Astrocyte (in vitro differentiated cells and primary cell): ENCODE measurements at regions not wholly inside any gene's neighbourhood (a gene's known extent, or its start where the extent isn't known, plus 50 kb on each side); places are given as distances from the start of the nearest gene placed in this dataset.

Experiments used
- DNase-seq: peaks from one replicate; pipeline ENCODE4 v3.0.0-alpha.2; 2010; ENCODE audit warnings: low read depth
- FAIRE-seq: peaks from 2 replicates; lab custom pipeline; 2011; peaks lifted over from hg19 to GRCh38; lab: Jason Lieb, UNC
- H2AFZ ChIP-seq: 2 replicates; pipeline ENCODE4 v1.6.0; 2012; ENCODE audit warnings: low read depth, low read length, inconsistent platforms
- H3K27ac ChIP-seq: 2 replicates; pipeline ENCODE4 v1.5.1; 2011; ENCODE audit warnings: low read depth, low read length, inconsistent platforms
- H3K27me3 ChIP-seq: 2 replicates; pipeline ENCODE4 v1.6.0; 2011; ENCODE audit warnings: low read length, inconsistent platforms; ENCODE audit not compliant: insufficient read depth
- H3K36me3 ChIP-seq: 2 replicates; pipeline ENCODE4 v1.5.1; 2011; ENCODE audit warnings: low read length, inconsistent platforms; ENCODE audit not compliant: insufficient read depth
- H3K4me1 ChIP-seq: 2 replicates; pipeline ENCODE4 v1.5.1; 2011; ENCODE audit warnings: low read length, inconsistent platforms; ENCODE audit not compliant: insufficient read depth
- H3K4me2 ChIP-seq: 2 replicates; pipeline ENCODE4 v1.6.0; 2012; ENCODE audit warnings: low read length, inconsistent platforms
- H3K4me3 ChIP-seq: 2 replicates; pipeline ENCODE4 v1.5.1; 2011; ENCODE audit warnings: low read depth, mild to moderate bottlenecking, low read length, inconsistent platforms; ENCODE audit not compliant: insufficient read depth
- H3K79me2 ChIP-seq: 2 replicates; pipeline ENCODE4 v1.6.0; 2012; ENCODE audit warnings: mild to moderate bottlenecking, low read length, inconsistent platforms; ENCODE audit not compliant: insufficient read depth
- H3K9ac ChIP-seq: 2 replicates; pipeline ENCODE4 v1.6.0; 2012; ENCODE audit warnings: mild to moderate bottlenecking, low read length, inconsistent platforms
- H3K9me3 ChIP-seq: 2 replicates; pipeline ENCODE4 v1.5.1; 2012; ENCODE audit warnings: low read depth, mild to moderate bottlenecking, low read length, inconsistent platforms; ENCODE audit not compliant: insufficient read depth
- H4K20me1 ChIP-seq: 2 replicates; pipeline ENCODE4 v1.6.0; 2012; ENCODE audit warnings: low read length, inconsistent platforms; ENCODE audit not compliant: insufficient read depth
- H3K27ac Mint-ChIP-seq: one replicate; pipeline ENCODE4 v1.8.0; 2021; ENCODE audit warnings: mild to moderate bottlenecking, mixed read lengths; ENCODE audit not compliant: unreplicated experiment
- H3K27me3 Mint-ChIP-seq: one replicate; pipeline ENCODE4 v1.8.0; 2021; ENCODE audit warnings: low read depth, mixed read lengths; ENCODE audit not compliant: unreplicated experiment
- H3K36me3 Mint-ChIP-seq: one replicate; pipeline ENCODE4 v1.8.0; 2021; ENCODE audit warnings: low read depth, mixed read lengths; ENCODE audit not compliant: unreplicated experiment
- H3K4me1 Mint-ChIP-seq: one replicate; pipeline ENCODE4 v1.8.0; 2021; ENCODE audit warnings: low read depth, mixed read lengths; ENCODE audit not compliant: unreplicated experiment
- H3K4me3 Mint-ChIP-seq: one replicate; pipeline ENCODE4 v1.8.0; 2021; ENCODE audit warnings: mild to moderate bottlenecking, moderate library complexity, mixed read lengths; ENCODE audit not compliant: unreplicated experiment
- H3K9me3 Mint-ChIP-seq: one replicate; pipeline ENCODE4 v1.8.0; 2021; ENCODE audit warnings: mild to moderate bottlenecking, mixed read lengths; ENCODE audit not compliant: unreplicated experiment
- EZH2 ChIP-seq: IDR thresholded peaks from 2 replicates; pipeline ENCODE4 v1.6.1; 2012; ENCODE audit warnings: mild to moderate bottlenecking, low read length, inconsistent platforms; ENCODE audit not compliant: insufficient read depth
- TF ChIP-seq, protein P1 (sequence below): IDR thresholded peaks from 2 replicates; pipeline ENCODE4 v1.5.1; 2011; ENCODE audit warnings: low read depth, mild to moderate bottlenecking, inconsistent platforms, low read length, moderate library complexity; ENCODE audit not compliant: insufficient read depth

DNA sequence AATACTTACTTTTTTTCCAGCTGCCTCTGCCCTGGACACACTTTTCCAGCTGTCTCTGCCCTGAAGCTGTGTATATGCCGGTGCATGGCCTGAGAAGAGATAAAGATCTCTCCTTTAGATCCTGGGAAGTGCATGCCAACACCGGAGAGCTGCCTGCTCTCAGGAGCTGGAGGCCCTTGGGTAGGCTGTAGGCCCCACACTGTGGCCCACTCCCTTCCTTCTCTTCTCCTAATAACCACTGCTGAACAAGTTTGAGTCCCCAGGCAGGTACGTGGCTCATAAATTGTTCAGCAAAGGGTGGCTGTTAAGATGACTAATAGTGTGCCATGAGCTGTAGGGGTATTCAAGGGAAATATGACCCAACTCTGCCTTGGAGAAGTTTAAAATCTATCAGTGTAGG is 102.5 kb downstream of the CD24 start:
- TF ChIP-seq, protein P1, sequence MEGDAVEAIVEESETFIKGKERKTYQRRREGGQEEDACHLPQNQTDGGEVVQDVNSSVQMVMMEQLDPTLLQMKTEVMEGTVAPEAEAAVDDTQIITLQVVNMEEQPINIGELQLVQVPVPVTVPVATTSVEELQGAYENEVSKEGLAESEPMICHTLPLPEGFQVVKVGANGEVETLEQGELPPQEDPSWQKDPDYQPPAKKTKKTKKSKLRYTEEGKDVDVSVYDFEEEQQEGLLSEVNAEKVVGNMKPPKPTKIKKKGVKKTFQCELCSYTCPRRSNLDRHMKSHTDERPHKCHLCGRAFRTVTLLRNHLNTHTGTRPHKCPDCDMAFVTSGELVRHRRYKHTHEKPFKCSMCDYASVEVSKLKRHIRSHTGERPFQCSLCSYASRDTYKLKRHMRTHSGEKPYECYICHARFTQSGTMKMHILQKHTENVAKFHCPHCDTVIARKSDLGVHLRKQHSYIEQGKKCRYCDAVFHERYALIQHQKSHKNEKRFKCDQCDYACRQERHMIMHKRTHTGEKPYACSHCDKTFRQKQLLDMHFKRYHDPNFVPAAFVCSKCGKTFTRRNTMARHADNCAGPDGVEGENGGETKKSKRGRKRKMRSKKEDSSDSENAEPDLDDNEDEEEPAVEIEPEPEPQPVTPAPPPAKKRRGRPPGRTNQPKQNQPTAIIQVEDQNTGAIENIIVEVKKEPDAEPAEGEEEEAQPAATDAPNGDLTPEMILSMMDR: no peak
- no peak for TF ChIP-seq EZH2
- Histone ChIP-seq H4K20me1 (no peaks in the 10 kb centered on the region), H3K4me3 (no peak overlapping the region), H3K27ac (no peak overlapping the region), H3K4me2 (no peak overlapping the region), H3K36me3 (no peaks in the 10 kb centered on the region), H3K9me3 (peaks cover 7% of the 10 kb centered on the region), H3K27me3 (no peaks in the 10 kb centered on the region), H3K79me2 (no peaks in the 10 kb centered on the region), H2AFZ (no peak overlapping the region), H3K4me1 (peaks cover 9% of the 10 kb centered on the region), H3K9ac (no peak overlapping the region)
- DNase-seq (no peak), FAIRE-seq (no peak)
- no peak overlapping the region for H3K27ac Mint-ChIP-seq
- H3K4me3 Mint-ChIP-seq: no peak overlapping the region
- H3K27me3 Mint-ChIP-seq: peaks cover 4% of the 10 kb centered on the region
- H3K36me3 Mint-ChIP-seq: peaks cover 2% of the 10 kb centered on the region
- peaks cover 28% of the 10 kb centered on the region for H3K4me1 Mint-ChIP-seq
- H3K9me3 Mint-ChIP-seq: peaks cover 17% of the 10 kb centered on the region

DNA sequence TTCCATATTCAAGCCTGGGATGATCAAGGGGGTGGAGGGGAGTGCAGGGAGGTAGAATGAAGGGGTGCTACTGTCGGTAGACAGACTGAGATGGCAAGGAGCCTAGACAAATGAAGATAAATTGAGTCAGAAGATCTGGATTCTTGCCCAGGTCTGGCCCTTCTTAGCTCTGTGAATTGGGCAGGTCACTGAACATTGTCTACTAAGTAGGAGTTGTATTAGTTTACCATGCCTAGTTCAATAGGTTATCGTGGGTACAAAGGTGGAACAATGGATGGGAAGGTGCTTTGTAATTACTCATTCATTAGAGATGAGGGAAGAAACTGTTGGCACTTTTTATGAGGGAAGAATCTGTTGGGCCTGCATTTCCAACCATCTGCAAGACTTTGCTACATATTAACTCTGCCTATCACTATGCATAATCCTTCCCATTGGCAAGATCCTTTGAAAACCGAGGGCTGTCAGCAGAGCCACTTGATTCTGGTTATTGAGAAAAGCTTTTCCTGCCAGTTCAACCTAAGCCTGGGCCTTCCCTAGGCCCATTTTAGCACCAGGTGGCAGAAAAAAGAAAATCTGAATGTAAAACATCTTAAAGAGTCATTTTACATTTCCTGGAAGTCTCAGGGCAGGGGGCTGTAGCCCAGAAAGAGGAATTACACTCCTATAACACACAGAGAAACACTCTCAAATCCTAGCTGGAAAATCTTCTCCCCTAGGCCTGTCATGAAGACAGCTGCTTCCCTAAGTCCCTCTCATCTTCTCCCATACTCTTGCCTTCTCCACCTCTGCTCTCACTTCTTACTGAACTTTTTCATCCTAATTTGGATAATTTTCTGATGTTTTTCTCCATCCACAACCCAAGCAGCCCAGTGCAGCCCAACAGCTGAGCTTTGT is 103.5 kb downstream of the CD24 start:
- no peaks in the 10 kb centered on the region for H3K27me3 ChIP-seq
- TF ChIP-seq EZH2: no peak
- TF ChIP-seq, protein P1: no peak
- H3K9ac ChIP-seq: no peak overlapping the region
- Mint-ChIP-seq H3K4me3 (no peak overlapping the region), H3K9me3 (peaks cover 19% of the 10 kb centered on the region), H3K36me3 (peaks cover 2% of the 10 kb centered on the region), H3K27ac (peak overlapping the region; percentile 63), H3K4me1 (peaks cover 28% of the 10 kb centered on the region), H3K27me3 (peaks cover 4% of the 10 kb centered on the region)
- peaks cover 13% of the 10 kb centered on the region for H3K9me3 ChIP-seq
- no peak overlapping the region for H2AFZ ChIP-seq
- no peaks in the 10 kb centered on the region for H3K79me2 ChIP-seq
- peak; percentile 52 for DNase-seq
- H3K4me2 ChIP-seq: peak overlapping the region; percentile 52
- no peaks in the 10 kb centered on the region for H4K20me1 ChIP-seq
- peaks cover 9% of the 10 kb centered on the region for H3K4me1 ChIP-seq
- no peaks in the 10 kb centered on the region for H3K36me3 ChIP-seq
- no peak for FAIRE-seq
- peak overlapping the region; percentile 27 for H3K27ac ChIP-seq
- H3K4me3 ChIP-seq: no peak overlapping the region

DNA sequence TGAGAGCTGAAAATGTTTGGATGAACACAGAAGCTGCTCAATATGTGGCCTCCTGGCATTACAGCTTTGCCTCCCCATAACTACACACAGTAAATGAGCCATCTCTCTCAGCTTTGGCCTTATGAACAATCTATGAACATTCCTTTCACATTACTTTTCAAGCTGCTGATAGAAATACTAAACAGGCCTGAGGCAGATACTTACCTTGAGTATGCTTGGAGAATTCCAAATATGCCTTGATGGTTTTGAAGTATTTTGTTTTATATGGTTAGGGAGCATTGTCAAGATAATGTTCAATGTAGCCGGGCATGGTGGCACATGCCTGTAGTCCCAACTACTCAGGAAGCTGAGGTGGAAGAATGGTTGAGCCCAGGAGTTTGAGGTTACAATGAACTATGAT is 104.5 kb downstream of the CD24 start:
- Histone ChIP-seq H3K9me3 (peaks cover 7% of the 10 kb centered on the region), H3K4me1 (peaks cover 9% of the 10 kb centered on the region), H3K36me3 (no peaks in the 10 kb centered on the region), H3K79me2 (no peaks in the 10 kb centered on the region), H3K4me3 (no peak overlapping the region), H3K27ac (peak overlapping the region; percentile 38), H4K20me1 (no peaks in the 10 kb centered on the region), H3K9ac (peak overlapping the region; percentile 20), H2AFZ (no peak overlapping the region), H3K27me3 (no peaks in the 10 kb centered on the region), H3K4me2 (peak overlapping the region; percentile 52)
- H3K27ac Mint-ChIP-seq: peak overlapping the region; percentile 63
- H3K4me3 Mint-ChIP-seq: no peak overlapping the region
- no peak for FAIRE-seq
- peak; percentile 97 for DNase-seq
- peaks cover 2% of the 10 kb centered on the region for H3K36me3 Mint-ChIP-seq
- H3K27me3 Mint-ChIP-seq: peaks cover 4% of the 10 kb centered on the region
- TF ChIP-seq, protein P1: no peak
- TF ChIP-seq EZH2: no peak
- peaks cover 28% of the 10 kb centered on the region for H3K4me1 Mint-ChIP-seq
- H3K9me3 Mint-ChIP-seq: peaks cover 19% of the 10 kb centered on the region
